Omental fat pad (tissue), 3 donors: ENCODE measurements at regions not wholly inside any gene's neighbourhood (a gene's known extent, or its start where the extent isn't known, plus 50 kb on each side); places are given as distances from the start of the nearest gene placed in this dataset.
"Not testable (repeated sequence)": the region's sequence is repeated elsewhere in the genome, so short reads cannot be mapped to it uniquely, and the experiment has no call there.

Experiments
- ATAC-seq: fragments of 150-250 bp; one replicate; pipeline ENCODE4 v1.9.1; 2016; ENCODE audit warnings: mild to moderate bottlenecking, moderate library complexity; ENCODE audit not compliant: low FRiP score
- DNase-seq: peaks from one replicate; pipeline ENCODE4 v3.0.0-alpha.2; 2019; ENCODE audit warnings: low spot score
- CTCF ChIP-seq, 3 donors: fragments of 450-650 bp; IDR thresholded peaks; one replicate each; pipeline ENCODE4 v1.5.1; 2016 to 2017; ENCODE audit warnings: antibody characterized with exemption in 3 of 3, mild to moderate bottlenecking in 3 of 3, moderate library complexity in 2 of 3

- no peak for DNase-seq
- no peak for ATAC-seq
- TF ChIP-seq CTCF (IDR thresholded peaks at IDR 0.05): no peak
Measured at GRCh38 chr3:25911525-25912295, 121.8 kb downstream of the OXSM start.

- TF ChIP-seq CTCF (IDR thresholded peaks at IDR 0.05): no peak
- no peak for ATAC-seq
Measured at GRCh38 chr3:25913179-25913578, 123.3 kb downstream of the OXSM start.

GRCh38 chr3:25915673-25916072, 125.8 kb downstream of the OXSM start:
- DNase-seq: no peak
- TF ChIP-seq CTCF (IDR thresholded peaks at IDR 0.05): no peak
- ATAC-seq: no peak

More at GRCh38 chr3:25913179-25913578, 123.3 kb downstream of the OXSM start:
- DNase-seq: no peak

- ATAC-seq (no peak), DNase-seq (no peak)
- TF ChIP-seq CTCF (IDR thresholded peaks at IDR 0.05): no peak
Measured at GRCh38 chr3:25916321-25916720, 126.4 kb downstream of the OXSM start.

GRCh38 chr3:25931967-25932366, 142.1 kb downstream of the OXSM start:
- not testable (repeated sequence) for ATAC-seq, DNase-seq

- DNase-seq (no peak), ATAC-seq (no peak)
Measured at GRCh38 chr3:25938566-25939325, 148.9 kb downstream of the OXSM start.

More at GRCh38 chr3:25938566-25939325, 148.9 kb downstream of the OXSM start:
- TF ChIP-seq CTCF (IDR thresholded peaks at IDR 0.05): no peak
